Osteoblast (primary cell): ENCODE measurements at regions not wholly inside any gene's neighbourhood (a gene's known extent, or its start where the extent isn't known, plus 50 kb on each side); places are given as distances from the start of the nearest gene placed in this dataset.

Experiments used
- DNase-seq: peaks from one replicate; pipeline ENCODE4 v3.0.0; 2011; ENCODE audit warnings: low spot score, mixed read lengths; ENCODE audit not compliant: insufficient read length; ENCODE audit errors: missing footprints
- H2AFZ ChIP-seq: 2 replicates; pipeline ENCODE4 v1.6.0; 2011; ENCODE audit warnings: mild to moderate bottlenecking, low read length
- H3K27ac ChIP-seq: 2 replicates; pipeline ENCODE4 v1.5.1; 2011; ENCODE audit warnings: mild to moderate bottlenecking, low read depth, low read length, moderate library complexity
- H3K27me3 ChIP-seq: 2 replicates; pipeline ENCODE4 v1.6.0; 2012; ENCODE audit warnings: mild to moderate bottlenecking, control low read depth, inconsistent platforms, low read length, moderate library complexity; ENCODE audit not compliant: insufficient read depth
- H3K36me3 ChIP-seq: 2 replicates; pipeline ENCODE4 v1.5.1; 2011; ENCODE audit warnings: mild to moderate bottlenecking, low read length, control low read depth, moderate library complexity; ENCODE audit not compliant: insufficient read depth
- H3K4me1 ChIP-seq: 2 replicates; pipeline ENCODE4 v1.5.1; 2011; ENCODE audit warnings: mild to moderate bottlenecking, low read length, control low read depth, moderate library complexity; ENCODE audit not compliant: insufficient read depth
- H3K4me2 ChIP-seq: 2 replicates; pipeline ENCODE4 v1.6.0; 2011; ENCODE audit warnings: mild to moderate bottlenecking, low read length; ENCODE audit not compliant: insufficient read depth
- H3K4me3 ChIP-seq: fragments of 200-600 bp; sonication (generic); 3 replicates; pipeline ENCODE4 v1.5.1; 2012; ENCODE audit warnings: mild to moderate bottlenecking, low read length, inconsistent platforms; ENCODE audit not compliant: insufficient read depth
- H3K79me2 ChIP-seq: 2 replicates; pipeline ENCODE4 v1.6.0; 2012; ENCODE audit warnings: mild to moderate bottlenecking, low read length, control low read depth, inconsistent platforms; ENCODE audit not compliant: insufficient read depth
- H3K9me3 ChIP-seq: 2 replicates; pipeline ENCODE4 v1.5.1; 2011; ENCODE audit warnings: low read depth, low read length, control low read depth
- H4K20me1 ChIP-seq: 2 replicates; pipeline ENCODE4 v1.6.0; 2012; ENCODE audit warnings: mild to moderate bottlenecking, low read length, control low read depth; ENCODE audit not compliant: insufficient read depth
- TF ChIP-seq, protein P1 (sequence below): IDR thresholded peaks from 2 replicates; pipeline ENCODE4 v1.5.1; 2011; ENCODE audit warnings: mild to moderate bottlenecking, low read depth, low read length, moderate library complexity; ENCODE audit errors: extremely low read depth

DNA sequence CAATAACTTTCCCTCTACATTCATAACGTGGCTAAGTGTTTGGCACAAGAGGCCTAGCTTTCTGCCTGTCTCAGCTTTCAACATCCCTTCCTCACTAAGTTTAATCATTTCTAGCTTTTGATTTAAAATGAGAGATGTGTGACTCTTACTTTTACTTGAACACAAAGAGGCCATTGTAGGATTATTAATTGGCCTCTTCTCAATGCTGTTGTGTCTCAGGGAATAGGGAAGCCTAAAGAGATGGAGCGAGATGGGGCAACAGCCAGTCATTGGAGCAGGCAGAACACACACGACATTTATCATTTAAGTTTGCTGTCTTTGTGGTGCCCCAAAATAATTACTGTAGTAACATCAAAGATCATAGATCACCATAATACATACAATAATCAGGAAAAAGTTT, 167.1 kb upstream of the TRIM24 start:
- Histone ChIP-seq H3K79me2 (no peaks in the 10 kb centered on the region), H3K4me3 (no peak overlapping the region), H4K20me1 (no peaks in the 10 kb centered on the region), H3K9me3 (no peaks in the 10 kb centered on the region), H3K36me3 (no peaks in the 10 kb centered on the region), H3K4me2 (no peak overlapping the region), H3K4me1 (no peaks in the 10 kb centered on the region), H2AFZ (no peak overlapping the region), H3K27ac (no peak overlapping the region), H3K27me3 (no peaks in the 10 kb centered on the region)
- TF ChIP-seq, protein P1, sequence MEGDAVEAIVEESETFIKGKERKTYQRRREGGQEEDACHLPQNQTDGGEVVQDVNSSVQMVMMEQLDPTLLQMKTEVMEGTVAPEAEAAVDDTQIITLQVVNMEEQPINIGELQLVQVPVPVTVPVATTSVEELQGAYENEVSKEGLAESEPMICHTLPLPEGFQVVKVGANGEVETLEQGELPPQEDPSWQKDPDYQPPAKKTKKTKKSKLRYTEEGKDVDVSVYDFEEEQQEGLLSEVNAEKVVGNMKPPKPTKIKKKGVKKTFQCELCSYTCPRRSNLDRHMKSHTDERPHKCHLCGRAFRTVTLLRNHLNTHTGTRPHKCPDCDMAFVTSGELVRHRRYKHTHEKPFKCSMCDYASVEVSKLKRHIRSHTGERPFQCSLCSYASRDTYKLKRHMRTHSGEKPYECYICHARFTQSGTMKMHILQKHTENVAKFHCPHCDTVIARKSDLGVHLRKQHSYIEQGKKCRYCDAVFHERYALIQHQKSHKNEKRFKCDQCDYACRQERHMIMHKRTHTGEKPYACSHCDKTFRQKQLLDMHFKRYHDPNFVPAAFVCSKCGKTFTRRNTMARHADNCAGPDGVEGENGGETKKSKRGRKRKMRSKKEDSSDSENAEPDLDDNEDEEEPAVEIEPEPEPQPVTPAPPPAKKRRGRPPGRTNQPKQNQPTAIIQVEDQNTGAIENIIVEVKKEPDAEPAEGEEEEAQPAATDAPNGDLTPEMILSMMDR: no peak
- DNase-seq: no peak

DNA sequence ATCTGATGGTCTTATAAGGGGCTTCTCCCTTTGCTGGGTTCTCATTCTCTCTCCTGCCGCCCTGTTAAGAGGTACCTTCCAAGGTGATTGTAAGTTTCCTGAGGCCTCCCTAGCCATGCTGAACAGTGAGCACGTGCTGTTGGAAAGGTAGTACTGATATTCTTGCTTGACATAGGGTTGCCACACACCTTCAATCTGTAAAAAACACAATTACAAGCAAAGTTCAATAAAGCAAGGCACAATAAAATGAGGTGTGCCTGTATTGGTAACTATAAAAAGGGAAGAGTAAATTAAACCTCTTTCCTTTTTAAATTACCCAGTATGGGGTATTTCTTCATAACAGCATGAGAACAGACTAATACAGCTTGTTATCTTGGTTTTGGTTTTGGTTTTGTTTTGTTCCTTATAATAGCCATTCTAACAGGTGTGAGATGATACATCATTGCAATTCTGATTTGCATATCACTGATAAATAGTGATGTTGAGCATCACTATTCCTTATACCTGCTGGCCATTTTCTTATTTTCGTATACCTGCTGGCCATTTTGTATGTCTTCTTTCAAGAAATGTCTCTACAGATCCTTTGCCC, 164.9 kb upstream of the TRIM24 start:
- Histone ChIP-seq H3K4me3 (no peak overlapping the region), H3K79me2 (no peaks in the 10 kb centered on the region), H3K27ac (no peak overlapping the region), H3K4me1 (no peaks in the 10 kb centered on the region), H3K4me2 (no peak overlapping the region), H4K20me1 (no peaks in the 10 kb centered on the region), H2AFZ (no peak overlapping the region), H3K27me3 (no peaks in the 10 kb centered on the region), H3K9me3 (no peaks in the 10 kb centered on the region), H3K36me3 (no peaks in the 10 kb centered on the region)
- TF ChIP-seq, protein P1: no peak
- DNase-seq: no peak

DNA sequence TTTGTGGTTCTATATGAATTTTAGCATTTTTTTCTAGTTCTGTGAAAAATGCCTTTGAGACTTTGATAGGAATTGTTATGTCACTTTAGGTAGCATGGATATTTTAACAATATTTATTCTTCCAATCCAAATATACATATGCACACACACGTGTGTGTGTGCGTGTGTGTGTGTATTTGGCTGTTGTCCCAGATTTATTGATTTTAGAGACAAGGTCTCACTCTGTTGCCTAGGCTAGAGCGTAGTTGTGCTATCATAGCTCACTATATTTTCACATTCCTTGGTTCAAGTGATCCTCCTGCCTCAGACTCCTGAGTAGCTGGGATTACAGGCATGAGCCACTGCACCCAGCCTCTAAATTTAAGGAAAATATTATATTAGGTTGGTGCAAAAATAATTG, 162.5 kb upstream of the TRIM24 start:
- TF ChIP-seq, protein P1: no peak
- DNase-seq: no peak
- no peak overlapping the region for H3K4me2 ChIP-seq

DNA sequence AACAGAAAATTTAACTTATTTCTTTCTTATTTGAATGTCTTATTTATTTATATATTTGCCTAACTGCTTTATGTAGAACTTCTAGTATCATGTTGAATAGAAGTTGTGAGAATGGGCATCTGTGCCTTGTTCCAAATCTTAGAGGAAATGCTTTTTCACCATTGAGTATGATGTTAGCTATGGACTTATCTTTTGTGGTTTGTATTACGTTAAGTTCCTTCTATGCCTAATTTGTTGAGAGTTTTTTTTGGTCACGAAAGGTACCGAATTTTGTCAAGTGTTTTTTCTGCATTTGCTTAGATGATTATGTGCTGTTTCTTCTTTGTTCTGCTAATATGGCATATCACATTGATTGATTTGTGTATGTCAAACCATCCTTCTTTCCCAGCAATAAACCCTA, 161.0 kb upstream of the TRIM24 start:
- Histone ChIP-seq H3K36me3 (no peaks in the 10 kb centered on the region), H3K9me3 (no peaks in the 10 kb centered on the region), H2AFZ (no peak overlapping the region), H4K20me1 (no peaks in the 10 kb centered on the region), H3K27me3 (no peaks in the 10 kb centered on the region), H3K4me1 (no peaks in the 10 kb centered on the region), H3K27ac (no peak overlapping the region), H3K4me2 (no peak overlapping the region), H3K79me2 (no peaks in the 10 kb centered on the region), H3K4me3 (no peak overlapping the region)
- no peak for DNase-seq
- TF ChIP-seq, protein P1: no peak

More for the DNA sequence above, 162.5 kb upstream of the TRIM24 start:
- Histone ChIP-seq H3K4me3 (no peak overlapping the region), H3K27ac (no peak overlapping the region), H3K79me2 (no peaks in the 10 kb centered on the region), H2AFZ (no peak overlapping the region), H3K4me1 (no peaks in the 10 kb centered on the region), H3K27me3 (no peaks in the 10 kb centered on the region), H3K36me3 (no peaks in the 10 kb centered on the region), H4K20me1 (no peaks in the 10 kb centered on the region), H3K9me3 (no peaks in the 10 kb centered on the region)
